HFFc6 (cell line): ENCODE measurements at regions not wholly inside any gene's neighbourhood (a gene's known extent, or its start where the extent isn't known, plus 50 kb on each side); places are given as distances from the start of the nearest gene placed in this dataset.

Experiments
- DNase-seq: peaks from one replicate; pipeline ENCODE4 v3.0.0-alpha.2; 2018
- H3K27ac Mint-ChIP-seq: 2 replicates; pipeline ENCODE4 v1.8.0; 2020; ENCODE audit warnings: mild to moderate bottlenecking, mixed read lengths
- H3K27me3 Mint-ChIP-seq: 2 replicates; pipeline ENCODE4 v1.8.0; 2021; ENCODE audit warnings: mild to moderate bottlenecking, moderate library complexity, mixed read lengths; ENCODE audit not compliant: insufficient read depth
- H3K36me3 Mint-ChIP-seq: 2 replicates; pipeline ENCODE4 v1.8.0; 2021; ENCODE audit warnings: low read depth, mixed read lengths
- H3K4me1 Mint-ChIP-seq: 2 replicates; pipeline ENCODE4 v1.8.0; 2020; ENCODE audit warnings: low read depth, mixed read lengths
- H3K4me3 Mint-ChIP-seq: 2 replicates; pipeline ENCODE4 v1.8.0; 2020; ENCODE audit warnings: mild to moderate bottlenecking, moderate library complexity, mixed read lengths
- H3K9me3 Mint-ChIP-seq: 2 replicates; pipeline ENCODE4 v1.8.0; 2020; ENCODE audit warnings: mild to moderate bottlenecking, mixed read lengths
- CTCF ChIP-seq: fragments of 200-600 bp; sonication (generic); IDR thresholded peaks from 2 replicates; pipeline ENCODE4 v1.5.0; 2021; ENCODE audit warnings: antibody characterized with exemption, mild to moderate bottlenecking

GRCh38 chr3:69500604-69501003 is 114.7 kb upstream of the FRMD4B start:
- peaks cover 2% of the 10 kb centered on the region; the same call in 1 of the 2 replicates for H3K27me3 Mint-ChIP-seq
- H3K9me3 Mint-ChIP-seq, result no peaks in the 10 kb centered on the region
- TF ChIP-seq CTCF, result no peak

DNA sequence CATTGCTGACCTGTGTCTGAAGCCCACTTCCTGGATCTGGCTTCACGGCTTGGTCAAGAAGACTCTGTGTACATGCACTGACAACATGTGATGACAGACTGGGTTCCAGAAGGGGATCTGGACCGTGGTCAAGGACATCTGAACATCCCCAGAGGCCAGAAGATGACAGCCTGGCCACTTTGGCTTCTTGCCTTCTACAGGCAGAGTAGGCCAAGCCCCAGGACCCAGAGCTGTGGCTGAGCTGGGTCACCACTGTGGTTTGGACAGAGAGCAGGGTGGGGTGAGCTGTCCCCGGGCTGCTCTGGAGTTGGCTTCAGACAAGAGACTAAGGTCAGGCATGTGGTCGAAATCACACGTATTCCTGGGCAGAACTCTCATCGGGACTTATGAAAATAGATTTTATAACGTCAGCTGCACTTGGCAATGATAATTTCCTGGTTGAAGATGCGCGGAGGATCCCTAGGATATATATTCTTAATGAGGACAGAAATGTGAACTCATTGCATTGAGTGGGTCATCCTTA is 114.1 kb upstream of the FRMD4B start:
- Mint-ChIP-seq H3K27ac (no peak overlapping the region), H3K9me3 (no peaks in the 10 kb centered on the region), H3K36me3 (no peaks in the 10 kb centered on the region), H3K4me1 (no peaks in the 10 kb centered on the region), H3K27me3 (peaks cover 2% of the 10 kb centered on the region; the same call in 1 of the 2 replicates), H3K4me3 (no peak overlapping the region)
- no peak for TF ChIP-seq CTCF
- no peak for DNase-seq

More at GRCh38 chr3:69500604-69501003, 114.7 kb upstream of the FRMD4B start:
- Mint-ChIP-seq H3K27ac (no peak overlapping the region), H3K4me3 (no peak overlapping the region), H3K36me3 (no peaks in the 10 kb centered on the region), H3K4me1 (no peaks in the 10 kb centered on the region)
- DNase-seq, result no peak

GRCh38 chr3:69499422-69499821 is 113.5 kb upstream of the FRMD4B start:
- H3K36me3 Mint-ChIP-seq, result no peaks in the 10 kb centered on the region
- no peaks in the 10 kb centered on the region for H3K4me1 Mint-ChIP-seq
- H3K4me3 Mint-ChIP-seq, result no peak overlapping the region
- DNase-seq, result no peak
- no peak for TF ChIP-seq CTCF
- no peak overlapping the region for H3K27ac Mint-ChIP-seq
- peaks cover 2% of the 10 kb centered on the region; the same call in 1 of the 2 replicates for H3K27me3 Mint-ChIP-seq
- no peaks in the 10 kb centered on the region for H3K9me3 Mint-ChIP-seq

- H3K9me3 Mint-ChIP-seq, result no peaks in the 10 kb centered on the region
- no peak for DNase-seq
- H3K4me3 Mint-ChIP-seq, result no peak overlapping the region
- no peaks in the 10 kb centered on the region for H3K4me1 Mint-ChIP-seq
- H3K27ac Mint-ChIP-seq, result no peak overlapping the region
- no peak for TF ChIP-seq CTCF
- no peaks in the 10 kb centered on the region for H3K36me3 Mint-ChIP-seq
- peaks cover 2% of the 10 kb centered on the region; the same call in 1 of the 2 replicates for H3K27me3 Mint-ChIP-seq
These were observed 111.0 kb upstream of the FRMD4B start for GRCh38 chr3:69496856-69497255.

DNA sequence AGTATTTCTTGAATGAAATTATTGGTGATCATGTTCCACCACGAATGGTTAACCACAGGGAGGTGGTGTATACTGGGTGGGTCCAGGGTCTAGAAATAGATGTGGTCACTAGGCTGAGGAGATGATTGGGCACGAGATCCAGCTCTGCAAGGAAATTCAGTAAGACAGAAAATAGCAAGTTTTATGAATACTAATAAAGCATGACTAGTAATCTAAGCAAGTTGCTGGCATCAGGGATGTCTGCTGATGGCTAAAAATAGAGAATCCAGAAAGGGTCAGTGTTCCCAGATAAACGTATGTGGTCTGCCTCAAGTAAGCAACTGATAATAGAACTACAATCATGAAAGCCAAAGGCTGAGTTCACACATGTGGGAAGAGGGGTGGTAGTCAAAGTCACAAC is 108.3 kb upstream of the FRMD4B start:
- H3K27me3 Mint-ChIP-seq, result peaks cover under 1% of the 10 kb centered on the region; the same call in 1 of the 2 replicates
- TF ChIP-seq CTCF, result no peak
- H3K4me3 Mint-ChIP-seq, result no peak overlapping the region
- H3K4me1 Mint-ChIP-seq, result no peaks in the 10 kb centered on the region
- no peak for DNase-seq
- no peak overlapping the region for H3K27ac Mint-ChIP-seq
- no peaks in the 10 kb centered on the region for H3K36me3 Mint-ChIP-seq
- no peaks in the 10 kb centered on the region for H3K9me3 Mint-ChIP-seq

DNA sequence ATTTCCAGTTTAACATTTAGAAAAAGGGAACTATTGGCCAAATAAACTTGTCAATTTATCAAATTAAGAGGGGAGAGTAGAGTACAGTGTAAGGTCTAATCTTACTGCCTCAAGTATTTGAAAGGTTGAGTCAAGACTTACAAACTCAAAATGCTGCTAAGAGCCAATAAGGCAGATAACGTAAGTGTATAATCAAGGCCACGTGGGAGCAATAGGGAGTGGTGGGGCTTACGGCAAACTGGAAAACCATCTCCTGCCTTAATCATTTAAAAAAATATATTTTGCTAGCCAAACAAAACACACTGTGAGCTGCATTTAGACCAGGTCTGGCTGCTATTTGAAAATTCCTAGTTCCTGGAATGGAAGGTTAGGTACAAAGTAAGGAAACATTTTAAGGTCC is 107.3 kb upstream of the FRMD4B start:
- no peak for DNase-seq
- no peaks in the 10 kb centered on the region for H3K4me1 Mint-ChIP-seq
- no peak for TF ChIP-seq CTCF
- H3K4me3 Mint-ChIP-seq, result no peak overlapping the region
- no peak overlapping the region for H3K27ac Mint-ChIP-seq
- H3K9me3 Mint-ChIP-seq, result no peaks in the 10 kb centered on the region
- H3K27me3 Mint-ChIP-seq, result no peaks in the 10 kb centered on the region
- no peaks in the 10 kb centered on the region for H3K36me3 Mint-ChIP-seq
